Left kidney (tissue), 1 donor: ENCODE measurements at regions not wholly inside any gene's neighbourhood (a gene's known extent, or its start where the extent isn't known, plus 50 kb on each side); places are given as distances from the start of the nearest gene placed in this dataset.

Experiments used
- DNase-seq: peaks from one replicate; pipeline ENCODE4 v3.0.0-alpha.2; 2013

DNA sequence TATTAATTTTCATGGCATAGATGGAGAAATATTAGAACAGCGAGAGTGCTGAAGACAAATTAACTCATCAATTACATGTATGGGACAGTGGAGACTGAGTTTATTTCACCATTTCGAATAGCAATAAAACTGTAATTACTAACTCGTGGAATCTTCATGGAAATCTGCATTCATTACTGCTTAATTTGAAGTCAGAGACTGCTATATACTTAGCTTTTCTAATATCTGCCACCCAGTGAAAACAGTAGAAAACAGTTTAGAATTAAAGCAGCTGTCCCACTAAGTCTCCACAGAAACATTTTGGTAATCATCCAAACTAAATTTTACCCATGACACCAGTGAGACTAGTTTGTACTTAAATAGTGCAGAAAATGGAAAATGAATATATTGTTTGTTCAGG is 56.8 kb downstream of the IZUMO3 start:
- no peak for DNase-seq

DNA sequence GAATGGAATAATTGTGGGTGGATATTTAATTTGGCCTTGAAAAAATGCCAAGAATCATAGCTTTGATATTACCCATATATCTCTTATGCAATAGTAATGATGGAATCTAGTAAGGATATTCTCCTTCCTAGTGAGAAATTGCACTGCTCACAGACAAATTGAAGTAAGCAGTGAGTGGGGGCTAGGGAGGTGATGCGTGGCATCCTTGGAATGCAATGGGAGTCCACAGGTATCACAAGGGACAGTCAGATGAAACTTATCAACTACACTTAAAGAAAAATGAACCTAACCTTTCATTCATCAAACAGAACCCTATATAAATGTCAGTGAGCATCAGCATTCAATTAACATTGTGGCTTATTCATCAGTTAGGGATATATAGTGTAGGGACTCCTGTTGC is 57.8 kb downstream of the IZUMO3 start:
- no peak for DNase-seq

DNA sequence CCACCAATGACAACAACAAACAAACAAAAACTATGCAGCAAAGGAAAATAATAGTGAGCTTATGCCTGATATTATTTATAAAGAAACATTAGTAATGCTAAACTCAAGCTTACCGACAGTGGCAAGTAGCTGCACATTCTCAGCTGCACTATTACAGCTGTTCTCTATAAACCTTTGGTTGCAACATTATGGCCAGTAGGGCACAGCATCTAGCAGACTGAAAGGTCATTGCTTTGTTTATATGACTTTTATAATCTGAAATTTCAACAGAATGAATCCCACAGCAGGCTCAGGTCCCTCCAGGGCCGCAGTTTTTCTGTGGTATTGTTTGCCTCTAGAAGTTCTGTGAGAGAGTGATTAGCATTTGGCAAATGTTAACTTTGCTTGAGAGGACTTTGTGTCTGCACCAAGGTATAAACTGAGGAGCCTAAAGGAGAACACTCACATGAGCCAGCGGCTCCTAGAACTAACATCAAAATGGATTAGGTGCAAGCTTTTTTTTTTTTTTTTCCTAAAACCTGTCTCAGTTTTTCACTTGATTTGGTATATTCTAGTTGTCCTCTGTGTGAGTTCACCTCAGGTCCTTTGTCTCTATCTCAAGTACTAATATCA is 58.3 kb downstream of the IZUMO3 start:
- DNase-seq, result no peak

DNA sequence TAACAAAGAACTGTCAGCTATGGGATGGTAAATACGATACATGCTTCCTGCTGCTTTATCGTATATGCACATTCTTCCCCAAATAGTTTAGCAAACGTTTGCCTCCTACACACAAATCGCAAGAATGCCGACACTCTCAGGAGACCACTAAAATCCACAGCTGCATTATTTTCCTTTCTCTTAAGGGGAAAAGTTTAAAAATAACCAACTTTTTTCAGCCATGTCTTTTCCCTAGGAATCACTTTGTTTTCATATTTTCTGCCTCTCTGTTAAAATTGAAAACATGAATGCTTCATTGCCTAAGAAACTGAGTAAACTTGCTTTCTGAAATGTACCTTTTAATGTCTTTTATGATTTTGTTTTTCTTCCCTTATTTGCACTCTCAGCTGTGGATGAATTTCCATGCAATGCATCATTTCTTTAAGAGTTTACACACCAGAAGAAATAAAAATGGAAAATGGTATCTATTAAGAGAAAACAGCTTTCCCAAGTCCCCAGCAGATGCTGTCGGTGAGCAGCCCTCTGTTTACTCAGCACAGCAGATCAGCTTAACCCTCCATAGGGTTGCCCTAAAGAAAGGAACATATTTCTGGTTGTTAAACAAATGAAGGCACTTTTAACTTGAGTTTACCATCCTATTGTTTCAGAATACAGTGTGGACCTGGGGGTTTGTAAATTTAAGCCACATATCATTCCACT is 66.2 kb downstream of the IZUMO3 start:
- peak; percentile 58 for DNase-seq

DNA sequence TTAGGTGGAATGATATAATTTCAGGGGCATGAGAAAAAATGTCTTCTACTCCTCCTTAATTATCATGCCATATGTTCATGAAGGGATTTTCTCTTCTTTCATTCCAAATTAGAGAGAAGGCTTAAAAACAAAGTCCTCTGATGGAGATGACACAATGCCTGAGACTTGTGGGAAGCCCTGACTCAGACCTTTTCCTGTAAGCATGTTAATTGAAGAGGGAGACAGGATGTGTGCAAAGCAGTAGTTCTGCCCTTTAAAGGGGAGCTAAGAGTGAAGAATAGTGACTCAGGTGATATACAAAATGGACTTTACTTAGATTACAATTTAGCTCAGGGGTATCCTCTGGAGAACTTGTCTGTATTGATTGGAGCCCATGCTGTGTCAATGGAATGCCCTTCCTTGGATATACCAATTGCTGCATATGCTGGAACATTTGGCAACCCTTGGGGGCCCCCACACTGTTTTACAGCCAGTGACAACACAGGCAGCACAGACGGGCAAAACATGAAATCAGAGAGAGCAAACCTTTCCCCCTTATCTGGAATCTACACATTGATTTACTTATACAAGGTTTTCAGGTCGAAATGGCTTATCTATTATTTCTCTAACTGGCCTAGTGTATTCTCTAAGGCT is 81.3 kb downstream of the IZUMO3 start:
- no peak for DNase-seq

DNA sequence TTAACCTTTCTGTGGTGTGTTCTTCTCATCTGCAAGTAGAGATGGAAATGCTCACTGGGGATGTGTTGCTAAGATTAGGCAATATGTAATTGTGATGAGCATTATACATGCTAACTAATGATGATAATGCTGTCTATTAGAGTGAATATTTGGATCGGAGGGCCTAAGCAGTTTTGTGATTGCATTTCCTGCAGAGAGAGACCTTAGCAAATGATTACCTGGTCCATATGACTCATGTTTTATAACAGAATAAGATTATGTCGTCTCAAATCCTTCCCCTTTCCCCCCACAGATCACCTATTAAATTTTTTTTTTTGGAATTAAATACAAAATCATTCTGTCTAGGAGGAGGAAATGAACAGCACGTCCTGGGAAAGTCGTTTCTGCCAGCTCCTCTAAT is 82.7 kb downstream of the IZUMO3 start:
- no peak for DNase-seq

DNA sequence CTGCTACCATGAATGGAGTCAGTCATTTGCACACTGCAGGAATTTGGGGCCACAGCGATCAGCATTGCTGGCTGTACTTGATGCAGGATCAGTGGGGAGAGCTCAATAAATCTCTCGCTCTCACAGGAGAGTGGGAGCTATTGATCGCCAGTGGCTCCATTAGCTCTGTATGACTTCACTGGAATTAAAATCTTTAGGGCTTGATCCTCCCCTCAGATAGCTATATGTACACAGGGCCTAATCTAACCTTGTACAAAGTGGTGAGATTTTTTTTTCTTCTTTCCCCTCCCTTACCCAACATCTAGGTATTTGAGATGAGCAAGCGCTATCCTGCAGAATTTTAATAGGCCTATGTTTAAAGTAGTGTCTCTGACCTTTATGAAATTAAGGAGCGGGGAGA is 84.9 kb downstream of the IZUMO3 start:
- DNase-seq, result no peak

DNA sequence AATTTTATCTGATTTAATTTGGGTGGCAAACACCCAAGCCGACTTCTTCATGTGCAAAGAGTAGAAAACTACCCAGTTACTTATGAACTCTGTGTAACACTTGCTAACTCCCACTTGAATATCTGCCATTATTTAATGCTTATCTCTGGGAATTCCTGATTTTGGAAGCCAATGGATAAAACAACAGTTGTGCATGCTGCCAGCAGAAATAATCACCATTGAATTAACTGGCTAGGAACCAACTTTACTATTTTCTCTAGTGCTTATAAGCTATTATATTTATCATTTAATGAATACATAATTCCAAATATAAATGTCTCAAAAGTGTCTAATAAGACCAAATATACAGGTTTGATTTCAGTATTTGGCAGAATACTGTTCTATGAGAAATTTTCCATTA is 85.7 kb downstream of the IZUMO3 start:
- DNase-seq, result no peak

DNA sequence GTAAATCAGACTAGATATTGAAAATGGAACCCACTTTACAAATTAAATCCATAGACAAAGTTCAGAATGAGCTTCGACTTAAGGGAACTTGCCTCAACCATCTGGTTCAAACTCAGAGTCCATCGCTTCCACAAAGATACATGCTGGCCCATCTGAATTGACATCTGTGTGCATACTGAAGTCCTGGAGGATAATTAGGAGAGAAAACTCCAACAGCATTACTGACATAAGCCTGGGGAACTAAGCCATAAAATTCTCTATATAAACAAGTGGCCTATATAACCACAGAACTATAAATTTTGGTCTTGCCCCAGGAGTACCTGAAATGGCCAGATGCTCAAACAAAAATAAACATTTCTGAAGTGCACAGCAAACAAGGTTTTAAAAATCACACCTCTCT is 94.4 kb downstream of the IZUMO3 start:
- DNase-seq, result no peak

DNA sequence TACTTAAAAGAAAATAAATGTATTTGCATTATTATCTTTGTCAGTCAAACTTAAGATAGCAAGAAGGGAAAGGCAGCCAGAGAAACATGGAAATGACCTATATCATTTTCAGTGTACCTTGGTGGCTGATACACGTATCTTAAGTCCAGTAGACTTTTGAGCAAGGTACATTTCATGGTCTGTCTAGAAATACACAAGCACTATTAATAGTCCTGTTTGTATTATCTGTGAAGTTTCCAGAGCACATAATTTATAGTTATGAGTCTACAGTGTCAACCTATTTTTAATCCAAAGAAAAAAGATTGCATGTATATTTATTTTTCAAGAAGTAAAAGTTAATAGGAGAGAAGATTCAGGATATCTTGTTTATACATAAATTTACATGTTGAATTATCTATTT is 95.7 kb downstream of the IZUMO3 start:
- DNase-seq, result no peak

DNA sequence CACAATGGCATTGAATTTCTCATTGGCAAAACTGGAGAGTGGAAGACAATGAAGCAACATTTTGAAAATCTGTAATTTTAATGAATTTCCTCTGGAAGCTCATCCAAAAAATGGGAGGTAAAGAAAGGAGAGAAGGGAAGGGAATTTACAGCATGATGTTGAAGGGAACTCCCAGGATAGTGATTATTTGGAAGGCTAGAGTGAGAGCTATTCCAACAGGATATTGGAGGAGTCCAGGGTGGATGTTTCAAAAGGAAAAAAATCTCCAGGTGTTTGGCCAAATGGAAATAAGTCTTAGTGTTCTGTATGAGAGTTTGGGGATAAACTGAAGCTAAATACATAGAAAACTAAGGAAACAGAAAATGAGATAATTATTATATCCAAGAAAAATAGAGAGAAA is 106.2 kb downstream of the IZUMO3 start:
- no peak for DNase-seq

DNA sequence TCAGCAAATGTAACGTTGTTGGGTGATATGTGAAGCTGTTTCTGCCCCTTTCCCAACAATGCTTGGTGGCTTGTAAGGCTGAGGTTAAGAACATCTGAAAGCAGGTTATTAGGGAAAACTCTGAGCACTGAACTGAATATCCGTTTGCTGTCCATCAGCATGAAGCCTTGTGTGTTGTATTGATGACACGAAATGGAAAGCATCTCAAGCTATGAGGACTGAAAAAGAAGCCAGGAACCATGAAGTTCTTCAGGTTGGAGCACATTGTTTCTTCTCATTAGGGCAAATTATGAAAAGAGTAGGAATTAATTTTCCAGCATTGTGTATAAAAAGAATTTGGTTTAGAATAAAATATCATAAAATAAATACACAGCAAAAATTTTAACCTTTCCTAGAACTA is 106.8 kb downstream of the IZUMO3 start:
- no peak for DNase-seq

DNA sequence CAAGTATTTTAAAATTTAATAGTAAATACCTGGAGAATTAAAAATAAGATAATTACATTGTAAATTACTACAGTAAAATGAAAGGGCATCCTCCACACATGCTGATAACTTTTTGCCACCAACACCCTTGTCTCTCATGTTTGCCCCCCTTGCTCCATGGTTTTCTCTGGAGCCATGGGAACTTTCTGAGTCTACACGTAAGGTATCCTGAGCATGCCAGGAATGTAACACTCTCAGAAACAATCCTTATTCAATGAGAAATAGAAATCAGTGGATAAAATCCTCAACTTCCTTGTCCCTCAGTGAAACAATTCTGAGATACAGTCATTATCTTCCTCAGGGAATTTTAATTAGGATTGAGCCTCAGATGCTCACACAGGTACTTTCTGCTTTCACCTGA is 108.9 kb downstream of the IZUMO3 start:
- no peak for DNase-seq

DNA sequence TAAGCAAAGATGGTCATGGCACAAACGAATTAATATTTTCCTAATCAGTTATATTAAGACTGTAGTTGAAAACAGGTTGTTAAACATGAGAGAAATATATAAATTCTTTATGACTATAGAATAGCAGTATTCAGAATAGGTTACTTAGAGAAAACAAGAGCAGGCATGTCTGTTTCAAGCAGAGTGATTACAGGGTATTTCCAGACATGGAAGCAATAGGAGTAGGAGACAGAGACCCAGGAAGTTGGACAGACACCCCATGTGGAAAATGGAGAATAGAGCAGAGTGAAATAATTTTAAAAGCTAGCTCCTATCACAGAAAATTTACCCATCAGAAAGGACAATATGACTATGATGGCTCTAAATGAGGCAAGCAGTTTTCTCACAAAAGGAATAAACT is 111.5 kb downstream of the IZUMO3 start:
- no peak for DNase-seq

DNA sequence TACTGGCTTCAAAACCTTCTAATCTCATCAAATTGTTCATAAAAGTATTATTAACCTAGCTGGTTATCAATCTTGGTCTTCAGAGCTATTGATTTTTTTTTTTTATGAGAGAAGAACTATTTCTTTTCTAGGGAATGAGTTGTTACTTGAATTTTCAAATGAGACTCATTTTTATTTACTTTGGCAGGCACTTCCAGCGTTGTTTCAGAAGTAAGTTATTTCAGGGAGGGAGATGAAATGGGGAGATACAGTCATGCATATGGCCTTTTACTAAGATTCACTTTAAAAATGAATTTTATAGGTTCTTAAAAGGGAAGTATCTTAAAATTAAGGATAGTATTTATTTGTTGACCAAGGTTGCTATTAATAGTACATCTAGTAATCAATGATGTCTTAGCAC is 129.6 kb downstream of the IZUMO3 start:
- DNase-seq, result no peak

DNA sequence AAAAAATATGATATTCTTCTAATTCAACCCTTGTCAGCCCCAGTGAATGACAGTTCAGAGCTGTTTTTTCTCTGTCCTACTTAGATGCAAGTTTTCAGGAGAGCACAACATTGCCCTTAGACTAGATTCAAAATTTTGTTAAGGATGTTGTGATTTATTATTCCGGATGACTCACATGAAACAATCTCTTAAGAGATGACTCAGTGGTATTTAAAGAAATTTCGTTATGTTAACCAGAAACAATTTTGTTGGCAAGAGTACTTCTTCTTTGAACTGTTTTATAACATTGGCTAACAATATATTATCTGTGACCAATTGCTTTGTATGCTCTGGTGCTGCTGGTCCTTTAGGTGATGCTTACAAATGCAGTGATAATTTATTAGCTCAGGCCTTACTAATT is 132.0 kb downstream of the IZUMO3 start:
- DNase-seq, result no peak

DNA sequence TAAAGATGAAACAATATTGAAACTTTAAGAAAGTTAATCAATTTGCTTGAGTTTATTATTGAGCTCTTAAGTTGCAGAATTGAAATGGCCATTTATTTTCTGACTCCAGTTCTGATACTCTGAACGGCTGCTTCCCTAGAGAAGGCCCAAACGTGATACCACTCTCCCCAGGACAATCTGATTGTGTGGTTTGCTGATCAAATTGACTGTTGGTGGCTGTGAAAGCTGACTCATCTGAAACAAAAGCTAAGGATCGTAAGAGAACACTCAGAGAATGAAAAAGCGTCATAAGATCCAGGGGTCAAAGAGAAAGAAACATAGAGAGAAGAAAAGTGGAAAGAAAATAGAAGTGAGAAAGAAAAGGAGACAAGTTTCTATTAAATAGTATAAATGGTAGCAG is 147.2 kb downstream of the IZUMO3 start:
- DNase-seq, result no peak

DNA sequence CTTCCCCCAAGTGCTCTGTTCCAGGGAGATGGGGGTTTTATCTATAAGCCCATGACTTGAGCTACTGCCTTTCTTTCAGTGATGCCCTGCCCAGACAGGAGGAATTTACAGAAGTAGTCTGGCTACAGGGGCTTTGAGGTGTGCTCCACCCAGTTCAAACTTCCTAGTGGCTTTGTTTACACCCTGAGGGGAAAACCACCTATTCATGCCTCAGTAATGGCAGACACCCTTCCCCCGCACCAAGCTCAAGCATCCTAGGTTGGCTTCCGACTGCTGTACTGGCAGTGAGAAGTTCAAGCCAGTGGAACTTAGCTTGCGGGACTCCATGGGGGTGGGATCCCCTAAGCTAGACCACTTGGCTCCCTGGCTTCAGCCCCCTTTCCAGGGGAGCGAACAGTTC is 154.6 kb downstream of the IZUMO3 start:
- DNase-seq, result no peak

DNA sequence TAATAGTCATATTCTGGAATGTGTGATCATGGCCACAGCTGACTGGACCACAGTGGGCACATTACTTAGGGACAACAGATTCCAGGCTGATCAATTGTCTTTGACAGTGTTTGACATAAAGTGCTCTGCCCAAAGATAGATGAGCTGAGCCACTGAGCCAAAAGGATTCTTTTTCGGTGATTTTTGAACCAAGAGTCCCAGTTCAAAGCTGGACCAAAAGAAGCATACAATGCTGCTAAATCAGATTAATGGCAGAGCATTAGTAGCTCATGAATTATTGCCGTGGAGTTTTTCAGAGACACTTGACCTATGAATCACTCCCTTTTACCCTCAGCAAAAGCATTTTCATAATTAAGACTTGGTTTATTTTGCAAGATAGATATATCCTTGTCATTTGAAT is 160.6 kb downstream of the IZUMO3 start:
- DNase-seq, result no peak

DNA sequence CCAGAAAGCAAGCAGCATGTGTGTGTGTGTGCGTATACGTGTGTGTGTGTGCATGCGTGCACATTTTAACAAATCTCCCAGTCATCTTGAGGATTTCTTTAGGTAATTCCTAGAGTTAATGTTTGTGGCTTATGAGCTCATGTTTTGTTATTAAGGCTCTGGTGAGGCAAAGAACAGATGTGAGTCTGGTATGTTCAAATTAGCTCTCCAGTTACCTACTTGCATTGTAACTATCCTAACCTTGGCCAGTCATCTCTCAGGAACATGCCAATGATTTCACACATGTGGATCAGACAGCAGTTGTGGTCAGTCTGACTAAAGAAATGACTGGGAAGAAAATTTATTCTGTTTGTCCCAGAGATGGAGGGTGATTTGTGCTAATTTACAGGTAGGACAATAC is 163.1 kb downstream of the IZUMO3 start:
- no peak for DNase-seq

DNA sequence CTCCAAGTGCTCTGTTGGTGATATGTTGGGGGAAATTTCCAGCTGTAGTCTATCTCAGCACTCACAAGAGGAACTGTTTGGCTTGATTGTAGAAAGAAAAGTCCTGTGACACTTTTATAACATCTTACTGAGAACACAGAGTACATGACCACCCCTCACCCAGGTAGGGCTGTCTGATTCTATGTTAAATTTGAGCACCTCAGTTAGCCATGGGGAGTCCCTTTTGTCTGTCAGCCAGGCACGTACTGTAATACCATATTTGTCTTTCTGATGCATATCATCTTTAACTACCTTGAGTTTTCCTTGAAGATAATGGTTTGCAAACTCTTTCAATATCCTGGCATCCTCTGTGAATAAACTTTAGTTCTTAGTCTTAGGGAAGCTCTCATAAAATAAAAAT is 164.5 kb downstream of the IZUMO3 start:
- no peak for DNase-seq

DNA sequence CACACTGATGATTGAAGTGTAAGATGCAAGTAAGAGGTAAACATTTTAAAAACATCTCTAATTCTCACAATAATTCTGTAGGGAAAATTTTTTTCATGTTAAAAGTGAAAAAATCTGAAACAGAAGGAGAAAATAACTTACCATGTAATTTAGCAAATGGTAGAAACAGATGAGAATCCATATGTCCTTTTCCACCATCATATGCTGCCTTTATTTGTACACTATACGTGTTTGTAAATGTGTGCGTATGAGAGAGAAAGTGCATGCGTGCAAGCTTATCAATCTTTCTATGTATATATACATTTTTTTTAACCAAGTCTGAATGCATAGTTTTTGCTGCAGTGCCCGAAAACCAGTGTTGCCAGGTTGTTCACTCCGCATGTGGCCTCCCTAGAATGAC is 186.7 kb downstream of the IZUMO3 start:
- no peak for DNase-seq

DNA sequence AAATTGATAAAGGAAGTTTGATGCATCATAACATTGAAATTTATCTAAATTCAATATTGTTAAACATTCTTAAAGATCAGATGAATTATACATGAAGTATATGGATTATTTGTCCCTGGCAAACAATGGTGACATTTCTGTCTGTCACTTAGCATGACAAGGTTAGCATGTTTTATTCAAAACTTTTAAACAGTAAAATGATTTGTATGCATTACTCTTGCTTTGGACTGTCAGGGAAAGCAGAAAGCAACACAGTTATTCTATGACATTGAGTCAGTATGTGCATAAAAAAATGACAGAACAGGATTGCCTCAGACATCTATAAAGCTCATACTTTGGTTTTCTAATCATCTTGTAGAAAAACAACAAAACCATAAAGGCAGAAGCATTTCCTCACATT is 193.7 kb downstream of the IZUMO3 start:
- no peak for DNase-seq

DNA sequence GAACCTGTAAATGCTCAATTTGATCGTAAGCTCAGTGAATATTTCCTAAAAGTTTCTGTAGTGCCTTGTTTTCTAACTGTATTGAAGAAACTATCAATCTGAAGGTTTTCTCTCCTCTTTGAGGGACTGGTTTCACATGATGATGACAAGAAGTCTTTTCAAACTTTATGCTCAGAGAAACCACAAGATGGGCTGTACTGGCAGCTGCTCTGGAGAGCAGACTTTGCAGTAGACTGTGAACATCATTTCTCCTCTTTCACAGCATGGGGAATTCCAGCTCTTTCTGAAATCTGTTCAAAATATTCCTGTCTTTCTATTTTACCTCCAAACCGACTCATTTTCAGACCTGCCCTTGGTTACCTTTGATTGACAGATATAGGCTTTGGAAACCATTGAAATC is 194.4 kb downstream of the IZUMO3 start:
- no peak for DNase-seq
